Adrenal gland (tissue), 5 donors: ENCODE measurements at regions not wholly inside any gene's neighbourhood (a gene's known extent, or its start where the extent isn't known, plus 50 kb on each side); places are given as distances from the start of the nearest gene placed in this dataset.
"Not testable (repeated sequence)": the region's sequence is repeated elsewhere in the genome, so short reads cannot be mapped to it uniquely, and the experiment has no call there.

Experiments used
- CTCF ChIP-seq, 6 experiments: fragments of 450-650 bp in 4 of 6; fragments of 200-600 bp in 2 of 6; sonication (generic) in 1 of 6; IDR thresholded peaks; 1 replicate in 5 of 6; 2 replicates in 1 of 6; pipeline versions ENCODE4 v1.5.1 to v1.8.0; 2016 to 2021; ENCODE audit warnings: antibody characterized with exemption in 6 of 6, mild to moderate bottlenecking in 2 of 6, moderate library complexity in 1 of 6
- POLR2A ChIP-seq, 2 donors: fragments of 450-650 bp; IDR thresholded peaks; one replicate each; pipeline ENCODE4 v1.6.1; 2017; ENCODE audit warnings: antibody characterized with exemption in 2 of 2, mild to moderate bottlenecking in 2 of 2, moderate library complexity in 1 of 2
- donor health status: DM: no; HTN: no; CAD: no.

GRCh38 chr4:131742536-131743205 lies 1406.4 kb upstream of the PCDH10 start:
- not testable (repeated sequence) for TF ChIP-seq CTCF, POLR2A (IDR thresholded peaks at IDR 0.05)
